H1 (cell line): ENCODE measurements at regions not wholly inside any gene's neighbourhood (a gene's known extent, or its start where the extent isn't known, plus 50 kb on each side); places are given as distances from the start of the nearest gene placed in this dataset.

Experiments
- JUN ChIP-seq: IDR thresholded peaks from 2 replicates; pipeline ENCODE4 v1.6.1; 2011; ENCODE audit warnings: low read depth, mild to moderate bottlenecking, improper control_type of control experiment, low read length
- SP1 ChIP-seq: IDR thresholded peaks from 2 replicates; pipeline ENCODE4 v1.6.1; 2011; ENCODE audit warnings: low read depth, low read length

GRCh38 chr1:104795931-104796330 lies 1046.2 kb downstream of the AMY1C start (continued):
- TF ChIP-seq SP1 (no peak), JUN (no peak)
- TF ChIP-seq, all 59 proteins: peak for 0
